ENCODE measurements at regions not wholly inside any gene's neighbourhood (a gene's known extent, or its start where the extent isn't known, plus 50 kb on each side); places are given as distances from the start of the nearest gene placed in this dataset.

GRCh38 chr4:179750374-179750773 lies 2308.1 kb upstream of the AGA start:
- no peak overlapping the region for H3K4me3 ChIP-seq (ENCODE audit: low read length)
- no peak for TF ChIP-seq CTCF (conservative IDR thresholded peaks at IDR 0.05; ENCODE audit: low read depth, low read length)
- no peak for DNase-seq (ENCODE audit: low read depth)

- TF ChIP-seq CTCF (conservative IDR thresholded peaks at IDR 0.05; ENCODE audit: low read depth, low read length): no peak
- H3K4me3 ChIP-seq (ENCODE audit: low read length): no peak overlapping the region
- DNase-seq (ENCODE audit: low read depth): no peak
Observed at GRCh38 chr4:179751669-179752068, 2309.4 kb upstream of the AGA start.

GRCh38 chr4:179755322-179755721 lies 2313.1 kb upstream of the AGA start:
- no peak for DNase-seq (ENCODE audit: low read depth)
- no peak overlapping the region for H3K4me3 ChIP-seq (ENCODE audit: low read length)
- no peak for TF ChIP-seq CTCF (conservative IDR thresholded peaks at IDR 0.05; ENCODE audit: low read depth, low read length)

- H3K4me3 ChIP-seq (ENCODE audit: low read length): no peak overlapping the region
- TF ChIP-seq CTCF (conservative IDR thresholded peaks at IDR 0.05; ENCODE audit: low read depth, low read length): no peak
- no peak for DNase-seq (ENCODE audit: low read depth)
Observed at GRCh38 chr4:179757641-179758040, 2315.4 kb upstream of the AGA start.

- DNase-seq (ENCODE audit: low read depth): no peak
Observed at GRCh38 chr4:179762840-179763239, 2320.6 kb upstream of the AGA start.

GRCh38 chr4:179766938-179767337 lies 2324.7 kb upstream of the AGA start:
- H3K4me3 ChIP-seq (ENCODE audit: low read length): no peak overlapping the region
- no peak for TF ChIP-seq CTCF (conservative IDR thresholded peaks at IDR 0.05; ENCODE audit: low read depth, low read length)
- no peak for DNase-seq (ENCODE audit: low read depth)

More at GRCh38 chr4:179762840-179763239, 2320.6 kb upstream of the AGA start:
- no peak for TF ChIP-seq CTCF (conservative IDR thresholded peaks at IDR 0.05; ENCODE audit: low read depth, low read length)
- no peak overlapping the region for H3K4me3 ChIP-seq (ENCODE audit: low read length)

- no peak for DNase-seq (ENCODE audit: low read depth)
- TF ChIP-seq CTCF (conservative IDR thresholded peaks at IDR 0.05; ENCODE audit: low read depth, low read length): no peak
Observed at GRCh38 chr4:179768996-179769395, 2326.8 kb upstream of the AGA start.

More at GRCh38 chr4:179768996-179769395, 2326.8 kb upstream of the AGA start:
- H3K4me3 ChIP-seq (ENCODE audit: low read length): no peak overlapping the region

Data from retinal pigment epithelial cell (primary cell).